K562 (cell line): ENCODE measurements at regions not wholly inside any gene's neighbourhood (a gene's known extent, or its start where the extent isn't known, plus 50 kb on each side); places are given as distances from the start of the nearest gene placed in this dataset.

ENCODE experiments used
- ATAC-seq: fragments of 200-7000 bp; cut with Tn5 transposase; 3 replicates; pipeline ENCODE4 v1.9.1; 2020; ENCODE audit warnings: moderate library complexity
- BruUV-seq: library from RNA; stranded (reverse); fragments of 400-500 nt; replicated peaks from 2 replicates; lab custom pipeline; 2021; lab: Mats Ljungman, UMichigan
- CTCF ChIA-PET: fragments of 300-600 bp; formaldehyde crosslinking; extraction: SDS; loops from one replicate; lab custom pipeline; 2021; ENCODE audit warnings: low intra/inter-chr PET ratio; lab: Yijun Ruan, JAX
- POLR2A ChIA-PET: fragments of 300-600, 350-650 bp; sonication (Branson Sonifier 250); formaldehyde crosslinking; extraction: SDS; loops from one replicate; lab custom pipeline; 2021; ENCODE audit warnings: antibody characterized with exemption, inconsistent platforms; lab: Yijun Ruan, JAX
- DNase-seq, 4 experiments: peaks; one replicate each; pipeline versions ENCODE4 v3.0.0 to v3.0.0-alpha.2; 2011 to 2018; ENCODE audit warnings: low spot score in 3 of 4, mixed read lengths in 3 of 4; ENCODE audit errors: extremely low read depth in 1 of 4
- FAIRE-seq: peaks from 2 replicates; lab custom pipeline; 2011; peaks lifted over from hg19 to GRCh38; lab: Jason Lieb, UNC
- H2AFZ ChIP-seq: 2 replicates; pipeline ENCODE4 v1.6.0; 2011; ENCODE audit warnings: low read depth, low read length, control low read depth, inconsistent platforms
- H3K27ac ChIP-seq: fragments of 200-600 bp; 3 replicates; pipeline ENCODE4 v1.8.0; 2011; ENCODE audit warnings: low read depth, mild to moderate bottlenecking, control low read depth, inconsistent platforms, low read length, moderate library complexity, mixed read lengths; ENCODE audit errors: extremely low read depth
- H3K27me3 ChIP-seq, 2 experiments: fragments of 300-600 bp in 1 of 2; 2 replicates in 1 of 2; 3 replicates in 1 of 2; pipeline versions ENCODE4 v1.6.0 to v1.8.0; 2011; ENCODE audit warnings: inconsistent platforms in 2 of 2, low read length in 2 of 2, mild to moderate bottlenecking in 1 of 2, mixed read lengths in 1 of 2, moderate library complexity in 1 of 2; ENCODE audit not compliant: control insufficient read depth in 2 of 2, insufficient read depth in 2 of 2
- H3K36me3 ChIP-seq: fragments of 300-600 bp; 3 replicates; pipeline ENCODE4 v1.8.0; 2011; ENCODE audit warnings: mild to moderate bottlenecking, low read length, inconsistent platforms; ENCODE audit not compliant: control insufficient read depth, insufficient read depth
- H3K4me1 ChIP-seq, 2 experiments: fragments of 200-600 bp in 1 of 2; replicated peaks in 1 of 2; 2 replicates in 1 of 2; 3 replicates in 1 of 2; pipeline versions ENCODE4 v1.5.1 to v1.8.0; 2011; ENCODE audit warnings: inconsistent platforms in 2 of 2, low read length in 2 of 2, mild to moderate bottlenecking in 1 of 2, mixed read lengths in 1 of 2, moderate library complexity in 1 of 2; ENCODE audit not compliant: control insufficient read depth in 2 of 2, insufficient read depth in 2 of 2
- H3K4me2 ChIP-seq: 2 replicates; pipeline ENCODE4 v1.6.1; 2011; ENCODE audit warnings: low read length, control low read depth, inconsistent platforms, mixed read lengths; ENCODE audit not compliant: insufficient read depth
- H3K4me3 ChIP-seq: fragments of 200-600 bp; sonication (generic), shearing (Covaris generic); 2 replicates; pipeline ENCODE4 v1.5.1; 2016; ENCODE audit warnings: control low read depth, inconsistent platforms
- H3K79me2 ChIP-seq: fragments of 200-600 bp; 3 replicates; pipeline ENCODE4 v1.8.0; 2011; ENCODE audit warnings: low read length, inconsistent platforms; ENCODE audit not compliant: control insufficient read depth, insufficient read depth
- H3K9ac ChIP-seq, 2 experiments: 2 replicates each; pipeline versions ENCODE4 v1.6.0 to v1.6.1; 2011; ENCODE audit warnings: low read depth in 2 of 2, low read length in 2 of 2, control low read depth in 1 of 2, inconsistent platforms in 1 of 2, mild to moderate bottlenecking in 1 of 2, mixed read lengths in 1 of 2; ENCODE audit not compliant: insufficient read depth in 1 of 2
- H3K9me1 ChIP-seq: one replicate; pipeline ENCODE4 v1.6.0; 2011; ENCODE audit warnings: inconsistent platforms, mild to moderate bottlenecking, low read length, moderate library complexity; ENCODE audit not compliant: control insufficient read depth, insufficient read depth
- H3K9me3 ChIP-seq: replicated peaks from 2 replicates; pipeline ENCODE4 v1.5.1; 2011; ENCODE audit warnings: low read depth, low read length, inconsistent platforms; ENCODE audit not compliant: control insufficient read depth, insufficient read depth
- H4K20me1 ChIP-seq: replicated peaks from 2 replicates; pipeline ENCODE4 v1.6.1; 2011; ENCODE audit warnings: low read length, inconsistent platforms, mixed read lengths; ENCODE audit not compliant: control insufficient read depth, insufficient read depth
- FIP1L1 ChIP-seq: fragments of 200-400 bp; formaldehyde crosslinking; IDR thresholded peaks from 2 replicates; pipeline ENCODE4 v1.6.1; 2018; ENCODE audit warnings: mild to moderate bottlenecking, low read depth, low read length; ENCODE audit not compliant: poor library complexity, severe bottlenecking
- FUS ChIP-seq: fragments of 200-400 bp; formaldehyde crosslinking; optimal IDR thresholded peaks from 2 replicates; pipeline ENCODE3; 2017; ENCODE audit warnings: low read depth, low read length
- KLF16 ChIP-seq: IDR thresholded peaks from 2 replicates; pipeline ENCODE4 v1.6.1; 2016; ENCODE audit warnings: antibody characterized with exemption
- MBD2 ChIP-seq: sonication (generic); IDR thresholded peaks from 2 replicates; pipeline ENCODE4 v1.6.1; 2016; ENCODE audit warnings: low read depth, borderline replicate concordance
- MTA2 ChIP-seq: fragments of 450-650 bp; IDR thresholded peaks from 2 replicates; pipeline ENCODE4 v1.6.1; 2016; ENCODE audit warnings: low read depth
- RAD21 ChIP-seq, 2 experiments: fragments of 250-450 bp in 1 of 2; fragments of 450-650 bp in 1 of 2; sonication (Bioruptor Pico) in 1 of 2; formaldehyde crosslinking in 1 of 2; IDR thresholded peaks in 1 of 2; conservative IDR thresholded peaks in 1 of 2; 2 replicates each; pipeline versions ENCODE4 v1.4.0 to v1.8.0; 2020 to 2022; ENCODE audit warnings: mild to moderate bottlenecking in 2 of 2, moderate library complexity in 1 of 2
- RERE ChIP-seq: sonication (generic); formaldehyde crosslinking; IDR thresholded peaks from 2 replicates; pipeline ENCODE4 v1.8.0; 2023; ENCODE audit warnings: missing genetic modification reagents, mild to moderate bottlenecking, borderline replicate concordance
- SMAD2 ChIP-seq: fragments of 150-350 bp; IDR thresholded peaks from 2 replicates; pipeline ENCODE4 v1.6.1; 2014; ENCODE audit warnings: low read depth, mild to moderate bottlenecking, low read length
- ZBTB49 ChIP-seq: sonication (generic); formaldehyde crosslinking; IDR thresholded peaks from 2 replicates; pipeline ENCODE4 v1.8.0; 2022; ENCODE audit warnings: missing genetic modification reagents, mild to moderate bottlenecking, borderline replicate concordance
- ZKSCAN1 ChIP-seq: fragments of 150-350 bp; IDR thresholded peaks from 2 replicates; pipeline ENCODE4 v1.6.1; 2016; ENCODE audit warnings: low read depth, low read length
- ZNF445 ChIP-seq: fragments of 250-450 bp; sonication (Bioruptor Pico); IDR thresholded peaks from 2 replicates; pipeline ENCODE4 v1.4.0; 2020; ENCODE audit warnings: low read depth, mild to moderate bottlenecking, moderate library complexity
- ZNF512 ChIP-seq: IDR thresholded peaks from 2 replicates; pipeline ENCODE4 v1.6.1; 2016; ENCODE audit warnings: missing genetic modification characterization, missing compliant biosample characterization
- ZNF668 ChIP-seq: fragments of 250-450 bp; sonication (Bioruptor Pico); IDR thresholded peaks from 2 replicates; pipeline ENCODE4 v1.8.0; 2022; ENCODE audit warnings: mild to moderate bottlenecking, inconsistent platforms
- WGBS: fragments of 100-300 bp; shearing (Covaris generic); methylation state at CpG from one replicate; pipeline ENCODE4 v1.1.6; 2016; ENCODE audit warnings: low coverage, mixed read lengths; ENCODE audit not compliant: insufficient coverage; ENCODE audit errors: missing lambda C conversion rate; 5-methylcytosine and 5-hydroxymethylcytosine counted together
- in situ Hi-C: fragments of 300-500 bp; cut with MboI; formaldehyde crosslinking; loops from 4 replicates; pipeline ENCODE4 v1.15.0; 2018; ENCODE audit warnings: inconsistent platforms, mixed read lengths
- intact Hi-C: fragments of 100-400 bp; cut with micrococcal nuclease; formaldehyde crosslinking; loops from 2 replicates; pipeline ENCODE4 v1.14.2; 2022

- in situ Hi-C loops: no loop called here
- H3K27ac ChIP-seq: no peak overlapping the region
Observed at GRCh38 chr15:62618846-62619504, 423.6 kb upstream of the TPM1 start.

More at GRCh38 chr15:62618846-62619504, 423.6 kb upstream of the TPM1 start:
- Histone ChIP-seq H2AFZ (no peak overlapping the region), H3K4me3 (no peak overlapping the region), H3K79me2 (no peaks in the 10 kb centered on the region), H3K36me3 (no peaks in the 10 kb centered on the region), H3K4me1 (no peaks in the 10 kb centered on the region), H3K9me1 (no peaks in the 10 kb centered on the region), H3K4me2 (no peak overlapping the region), H3K27me3 (peaks cover 0 to 5% of the 10 kb centered on the region in 2 experiments; a peak in 1 of 5 replicates), H3K9ac (no peak overlapping the region), H3K9me3 (no peaks in the 10 kb centered on the region), H4K20me1 (no peaks in the 10 kb centered on the region)
- FAIRE-seq: no peak
- BruUV-seq: no TSS peak
- no peak for ATAC-seq
- CTCF ChIA-PET: no interaction called here
- WGBS: 3% methylated on average over 5 of the region's 5 CpGs
- DNase-seq: no peak
- POLR2A ChIA-PET: interaction anchor here (0.6 to 0.7 kb wide), 2 partner anchors 167 to 284 kb away, joined by 3 read pairs; no protein-coding TSS in a partner anchor
- intact Hi-C loops: no loop called here
- no peak for TF ChIP-seq RAD21 (CRISPR knock-in tag; conservative IDR thresholded peaks at IDR 0.05 in 1 of 2, IDR thresholded peaks at IDR 0.05 in 1 of 2)
- TF ChIP-seq FUS: no peak
- TF ChIP-seq KLF16: no peak
- no peak for TF ChIP-seq MTA2
- no peak for TF ChIP-seq ZNF445 (CRISPR knock-in tag)
- TF ChIP-seq ZNF512 (tag): no peak
- no peak for TF ChIP-seq ZKSCAN1
- no peak for TF ChIP-seq FIP1L1
- no peak for TF ChIP-seq MBD2
- no peak for TF ChIP-seq ZNF668 (CRISPR knock-in tag)
- TF ChIP-seq ZBTB49 (CRISPR knock-in tag): no peak
- no peak for TF ChIP-seq SMAD2
- TF ChIP-seq RERE: no peak
